ENCODE measurements at regions not wholly inside any gene's neighbourhood (a gene's known extent, or its start where the extent isn't known, plus 50 kb on each side); places are given as distances from the start of the nearest gene placed in this dataset.

DNA sequence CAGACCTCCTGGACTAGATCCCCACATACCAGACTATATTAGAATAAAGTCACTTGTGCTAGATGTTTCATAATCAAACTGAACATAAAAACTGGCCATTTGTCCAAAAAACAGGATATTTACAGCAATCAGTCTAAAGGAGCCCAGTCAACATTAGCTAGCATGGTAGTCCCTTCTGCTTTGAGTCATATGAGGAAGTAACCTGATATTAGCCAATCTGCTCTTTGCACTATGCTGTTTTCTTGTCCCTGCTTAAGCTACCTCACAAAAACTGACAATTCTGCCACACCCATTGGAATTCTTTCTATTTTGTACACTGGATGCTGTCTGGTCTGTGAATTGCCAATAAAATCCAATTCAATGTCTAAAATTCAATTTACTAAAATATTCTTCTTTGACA is 1824.2 kb downstream of the OLFM4 start:
- TF ChIP-seq, protein P1, sequence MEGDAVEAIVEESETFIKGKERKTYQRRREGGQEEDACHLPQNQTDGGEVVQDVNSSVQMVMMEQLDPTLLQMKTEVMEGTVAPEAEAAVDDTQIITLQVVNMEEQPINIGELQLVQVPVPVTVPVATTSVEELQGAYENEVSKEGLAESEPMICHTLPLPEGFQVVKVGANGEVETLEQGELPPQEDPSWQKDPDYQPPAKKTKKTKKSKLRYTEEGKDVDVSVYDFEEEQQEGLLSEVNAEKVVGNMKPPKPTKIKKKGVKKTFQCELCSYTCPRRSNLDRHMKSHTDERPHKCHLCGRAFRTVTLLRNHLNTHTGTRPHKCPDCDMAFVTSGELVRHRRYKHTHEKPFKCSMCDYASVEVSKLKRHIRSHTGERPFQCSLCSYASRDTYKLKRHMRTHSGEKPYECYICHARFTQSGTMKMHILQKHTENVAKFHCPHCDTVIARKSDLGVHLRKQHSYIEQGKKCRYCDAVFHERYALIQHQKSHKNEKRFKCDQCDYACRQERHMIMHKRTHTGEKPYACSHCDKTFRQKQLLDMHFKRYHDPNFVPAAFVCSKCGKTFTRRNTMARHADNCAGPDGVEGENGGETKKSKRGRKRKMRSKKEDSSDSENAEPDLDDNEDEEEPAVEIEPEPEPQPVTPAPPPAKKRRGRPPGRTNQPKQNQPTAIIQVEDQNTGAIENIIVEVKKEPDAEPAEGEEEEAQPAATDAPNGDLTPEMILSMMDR (IDR thresholded peaks at IDR 0.05; ENCODE audit: low read depth, low read length, missing control alignments), result no peak
- H3K4me3 ChIP-seq (ENCODE audit: low read depth, low read length), result no peak overlapping the region
- in situ Hi-C loops (cut with HindIII; ENCODE audit: low sequenced_read_pairs), result no loop called here
- DNase-seq (ENCODE audit: low read depth), result no peak

DNA sequence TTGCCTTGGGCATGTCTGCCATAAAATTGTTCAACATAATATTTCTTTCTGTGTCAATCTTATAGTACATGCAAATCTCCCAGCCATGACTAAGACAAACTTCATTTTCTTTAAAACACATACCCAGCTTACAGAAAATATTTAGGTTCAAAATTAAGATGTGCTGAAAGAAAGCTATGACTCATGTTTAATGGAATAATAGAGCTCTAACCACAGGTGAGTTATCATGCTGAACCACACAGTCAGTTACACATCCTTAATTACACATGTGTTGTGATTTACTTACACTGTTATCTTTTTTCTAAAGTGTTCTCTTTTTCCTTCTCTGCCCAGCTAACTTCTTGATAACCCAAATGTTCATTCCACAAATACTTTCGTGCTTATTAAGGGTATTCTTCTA is 1831.2 kb downstream of the OLFM4 start:
- no peak for DNase-seq (ENCODE audit: low read depth)
- in situ Hi-C loops (cut with HindIII; ENCODE audit: low sequenced_read_pairs), result no loop called here
- H3K4me3 ChIP-seq (ENCODE audit: low read depth, low read length), result no peak overlapping the region
- TF ChIP-seq, protein P1 (IDR thresholded peaks at IDR 0.05; ENCODE audit: low read depth, low read length, missing control alignments), result no peak

DNA sequence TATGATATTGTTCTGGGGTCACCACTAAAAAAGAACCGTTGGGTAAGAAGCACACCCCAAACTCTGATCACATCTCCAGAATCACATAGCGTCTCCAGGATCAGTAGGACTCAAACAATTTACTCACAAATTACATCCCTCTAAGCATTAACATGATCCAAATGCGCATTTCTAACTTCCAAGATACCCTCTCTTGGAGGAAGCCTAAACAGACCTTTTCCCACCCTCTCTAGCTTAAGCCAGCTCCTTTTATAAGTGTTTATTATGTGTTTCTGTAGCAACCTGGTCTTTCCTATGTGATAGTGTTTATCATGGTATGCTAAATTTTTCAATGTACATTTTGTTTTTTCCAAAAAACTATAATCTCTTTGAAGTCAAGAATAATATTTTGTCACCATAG is 1846.5 kb downstream of the OLFM4 start:
- H3K4me3 ChIP-seq (ENCODE audit: low read depth, low read length), result no peak overlapping the region
- no peak for DNase-seq (ENCODE audit: low read depth)
- TF ChIP-seq, protein P1 (IDR thresholded peaks at IDR 0.05; ENCODE audit: low read depth, low read length, missing control alignments), result no peak
- in situ Hi-C loops (cut with HindIII; ENCODE audit: low sequenced_read_pairs), result no loop called here

DNA sequence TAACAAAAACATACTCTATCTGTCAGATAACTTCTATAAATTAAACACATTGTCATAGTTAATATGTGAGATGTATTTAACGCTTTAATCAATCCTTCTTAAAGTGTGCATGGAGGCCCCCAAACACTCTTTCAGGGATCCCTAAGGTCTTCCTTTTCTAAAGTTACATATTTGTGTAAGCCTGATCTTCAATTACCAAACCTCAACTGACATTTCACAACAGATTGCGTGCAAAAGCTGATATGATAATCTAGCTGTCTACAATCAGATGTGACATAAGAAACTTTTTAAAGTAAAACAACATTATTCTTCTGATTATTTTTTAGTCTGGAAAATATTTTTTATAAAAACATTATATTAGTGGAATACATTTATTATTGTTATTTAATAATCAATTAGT is 1850.4 kb downstream of the OLFM4 start:
- DNase-seq (ENCODE audit: low read depth), result no peak
- no peak overlapping the region for H3K4me3 ChIP-seq (ENCODE audit: low read depth, low read length)
- in situ Hi-C loops (cut with HindIII; ENCODE audit: low sequenced_read_pairs), result no loop called here
- TF ChIP-seq, protein P1 (IDR thresholded peaks at IDR 0.05; ENCODE audit: low read depth, low read length, missing control alignments), result no peak

DNA sequence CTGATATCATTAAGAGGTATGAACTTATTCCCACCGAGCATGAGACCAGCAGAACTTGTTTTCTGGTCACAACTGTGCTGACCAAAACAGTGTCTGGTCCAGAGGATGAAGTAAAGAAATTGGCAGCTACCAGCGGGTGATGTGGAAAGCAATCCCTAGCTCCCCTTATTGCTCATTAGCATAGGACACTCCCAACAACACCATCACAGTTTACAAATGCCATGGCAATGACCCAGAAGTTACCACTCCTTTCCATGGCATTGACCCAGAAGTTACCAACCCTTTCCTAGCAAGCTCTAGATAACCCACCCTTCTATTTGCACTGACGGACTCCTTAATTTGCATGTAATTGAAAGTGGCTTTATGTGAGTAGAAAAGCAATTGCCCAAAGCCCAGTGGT is 1856.1 kb downstream of the OLFM4 start:
- H3K4me3 ChIP-seq (ENCODE audit: low read depth, low read length), result no peak overlapping the region
- DNase-seq (ENCODE audit: low read depth), result no peak
- TF ChIP-seq, protein P1 (IDR thresholded peaks at IDR 0.05; ENCODE audit: low read depth, low read length, missing control alignments), result no peak
- in situ Hi-C loops (cut with HindIII; ENCODE audit: low sequenced_read_pairs), result no loop called here

DNA sequence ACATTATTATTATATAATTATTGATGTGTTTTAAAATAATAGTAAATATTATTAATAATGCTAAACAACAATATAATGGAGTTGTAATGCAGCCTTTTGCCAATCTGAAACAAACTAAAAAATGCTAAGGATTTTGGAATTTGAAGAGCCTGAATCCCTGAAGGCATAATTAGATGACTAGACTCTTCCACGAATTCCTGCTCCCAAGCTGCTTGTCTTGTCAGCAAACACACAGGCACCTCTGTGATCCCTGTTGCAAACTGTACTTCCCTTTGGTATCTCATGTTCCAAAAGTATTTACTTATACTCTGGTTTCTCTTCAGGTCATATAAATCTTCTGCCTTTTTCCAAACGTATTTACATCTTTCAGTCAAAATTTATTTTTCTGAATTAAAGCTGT is 1862.4 kb downstream of the OLFM4 start:
- TF ChIP-seq, protein P1 (IDR thresholded peaks at IDR 0.05; ENCODE audit: low read depth, low read length, missing control alignments), result no peak
- H3K4me3 ChIP-seq (ENCODE audit: low read depth, low read length), result no peak overlapping the region
- in situ Hi-C loops (cut with HindIII; ENCODE audit: low sequenced_read_pairs), result no loop called here
- no peak for DNase-seq (ENCODE audit: low read depth)

DNA sequence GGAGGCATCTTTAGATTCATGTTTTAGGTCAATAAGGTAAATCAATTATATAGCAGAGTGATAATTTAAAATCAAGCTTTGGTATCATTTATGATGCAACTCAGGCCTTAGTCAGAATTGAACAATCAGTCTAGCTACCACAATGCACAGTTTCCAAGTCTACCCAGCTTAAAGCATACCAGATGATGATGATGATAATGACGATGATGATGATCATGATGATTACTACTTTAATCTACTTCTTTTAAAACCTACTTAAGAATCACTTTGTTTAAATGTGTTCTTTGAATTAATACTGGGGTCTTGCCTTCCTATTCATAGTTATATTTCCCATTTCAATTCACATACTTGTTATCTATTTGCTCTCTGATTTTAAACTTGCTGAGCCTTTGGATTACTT is 1872.7 kb downstream of the OLFM4 start:
- no peak overlapping the region for H3K4me3 ChIP-seq (ENCODE audit: low read depth, low read length)
- DNase-seq (ENCODE audit: low read depth), result no peak
- in situ Hi-C loops (cut with HindIII; ENCODE audit: low sequenced_read_pairs), result no loop called here
- TF ChIP-seq, protein P1 (IDR thresholded peaks at IDR 0.05; ENCODE audit: low read depth, low read length, missing control alignments), result no peak
